Daoy (cell line): ENCODE measurements at regions not wholly inside any gene's neighbourhood (a gene's known extent, or its start where the extent isn't known, plus 50 kb on each side); places are given as distances from the start of the nearest gene placed in this dataset.

ENCODE experiments used
- DNase-seq: peaks from one replicate; pipeline ENCODE4 v3.0.0-alpha.2; 2015; ENCODE audit warnings: low read depth

DNA sequence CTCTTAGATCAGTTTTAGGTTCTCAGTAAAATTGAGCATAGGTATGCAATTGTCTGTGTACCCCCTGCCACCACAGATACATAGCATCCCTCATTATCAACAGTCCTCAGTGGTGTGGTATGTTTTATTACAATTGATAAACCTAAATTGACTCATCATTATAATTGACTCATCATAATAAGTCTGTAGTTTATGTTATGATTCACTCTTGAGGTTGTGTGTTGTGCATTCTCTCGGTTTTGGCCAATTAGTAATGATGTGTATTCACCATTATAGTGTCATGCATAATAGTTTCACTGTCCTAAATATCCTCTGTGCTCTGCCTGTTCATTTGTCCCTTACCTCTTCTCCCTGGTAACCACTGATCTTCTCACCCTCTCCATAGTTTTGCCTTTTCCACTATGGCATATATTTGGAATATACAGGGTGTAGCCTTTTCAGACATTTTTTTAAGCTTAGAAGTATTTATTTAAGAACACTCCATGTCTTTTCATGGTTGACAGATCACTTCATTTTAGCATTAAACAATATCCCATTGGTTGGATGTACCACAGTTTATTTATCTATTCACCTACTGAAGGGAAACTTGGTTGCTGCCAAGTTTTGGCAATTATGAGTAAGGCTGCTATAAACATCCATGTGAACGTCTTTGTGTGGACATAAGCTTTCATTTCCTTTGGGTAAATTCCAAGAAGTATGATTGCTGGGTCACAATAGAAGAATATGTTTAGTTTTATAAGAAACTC, 1620.6 kb upstream of the MIR17HG start:
- no peak for DNase-seq

DNA sequence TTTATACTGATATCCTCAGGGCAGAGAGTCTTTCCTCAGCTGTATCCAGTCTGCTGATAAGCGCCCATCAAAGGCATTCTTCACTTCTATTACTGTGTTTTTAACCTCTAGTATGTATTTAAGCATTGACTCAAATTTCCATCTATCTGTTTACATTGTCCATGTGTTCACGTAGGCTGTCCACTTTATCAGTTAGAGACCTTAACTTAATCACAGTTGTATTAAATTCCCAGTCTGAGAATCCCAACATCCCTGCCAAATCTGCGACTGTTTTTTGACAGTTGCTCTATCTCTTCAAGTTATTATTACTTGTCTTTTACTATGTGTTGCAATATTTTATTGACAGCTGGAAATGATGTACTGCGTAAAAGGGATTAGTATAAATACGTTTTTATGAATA, 1613.7 kb upstream of the MIR17HG start:
- no peak for DNase-seq

DNA sequence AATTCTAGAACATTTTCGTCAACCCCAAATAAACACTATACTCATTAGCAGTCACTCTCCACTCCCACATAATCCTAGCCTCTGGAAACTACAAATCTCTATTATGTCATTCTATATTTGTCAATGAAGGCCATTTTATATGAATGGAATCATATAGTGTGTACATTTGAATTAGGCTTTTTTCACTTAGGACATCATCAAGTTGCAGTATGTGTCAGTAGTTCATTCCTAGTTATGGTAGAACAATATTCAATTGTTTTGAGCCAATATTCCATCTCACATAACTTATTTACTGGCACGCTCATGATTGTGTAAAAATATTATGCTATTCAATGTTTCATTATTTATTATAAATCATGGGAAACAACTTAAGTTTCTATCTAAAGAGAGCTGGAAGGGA, 1610.4 kb upstream of the MIR17HG start:
- no peak for DNase-seq

- DNase-seq, result no peak
Measured at GRCh38 chr13:89738072-89738471, 1609.4 kb upstream of the MIR17HG start.

- DNase-seq, result no peak
Measured at GRCh38 chr13:89740994-89741685, 1606.3 kb upstream of the MIR17HG start.

GRCh38 chr13:89746554-89746953, 1600.9 kb upstream of the MIR17HG start:
- no peak for DNase-seq

DNA sequence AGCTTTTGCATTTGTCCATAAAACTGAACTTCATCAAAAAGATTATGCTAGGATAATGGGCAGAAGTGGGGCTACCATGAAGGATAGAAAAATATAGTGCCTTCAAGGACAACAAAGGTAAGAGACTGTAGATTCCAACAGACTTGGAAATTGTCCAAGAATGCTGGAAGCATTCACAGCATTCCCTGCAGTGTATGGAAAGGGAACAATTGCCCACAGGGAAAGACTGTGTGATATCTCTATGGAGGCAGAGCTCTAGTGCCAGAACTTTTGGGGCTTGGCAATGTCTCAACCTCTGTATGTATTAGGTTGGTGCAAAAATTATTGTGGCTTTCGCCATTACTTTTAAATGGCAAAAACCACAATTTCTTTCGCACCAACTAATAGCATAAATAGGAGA, 1598.8 kb upstream of the MIR17HG start:
- no peak for DNase-seq

DNA sequence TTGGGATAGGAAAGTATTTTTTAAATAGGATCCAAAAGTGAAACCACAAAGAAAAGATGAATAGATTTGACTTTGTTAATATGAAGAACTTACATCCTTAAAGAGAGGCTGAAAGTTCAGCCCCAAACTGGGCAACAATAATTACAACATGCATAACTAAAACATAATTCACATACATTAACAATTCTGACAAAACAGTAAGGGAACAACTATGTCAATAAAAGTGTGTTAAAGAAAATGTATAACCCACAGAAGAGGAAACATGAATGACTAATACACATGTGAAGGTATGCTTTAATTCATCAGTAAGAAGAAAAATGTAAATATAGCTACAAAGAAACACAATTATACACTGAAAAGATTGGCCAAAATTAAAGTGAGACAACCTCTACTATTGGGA, 1597.6 kb upstream of the MIR17HG start:
- no peak for DNase-seq

DNA sequence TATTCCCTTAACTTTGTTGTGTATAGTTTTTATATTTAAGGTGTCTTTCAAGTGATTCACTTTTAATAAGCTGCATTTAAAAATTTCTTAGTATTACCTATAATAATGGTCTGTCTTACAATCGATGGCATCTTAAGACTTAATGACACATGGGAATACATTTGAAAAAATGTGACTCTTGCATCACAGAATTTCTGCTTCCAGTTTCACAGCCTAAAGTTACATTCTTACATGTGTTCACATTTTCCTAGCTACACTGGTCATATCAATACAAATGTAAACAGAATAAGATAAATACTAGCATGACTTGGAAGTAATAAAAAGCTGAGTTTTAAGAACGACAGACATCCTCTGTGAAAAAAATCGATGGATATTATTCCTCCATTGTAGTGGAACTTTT, 1597.1 kb upstream of the MIR17HG start:
- DNase-seq, result no peak

GRCh38 chr13:89751432-89751930, 1596.0 kb upstream of the MIR17HG start:
- no peak for DNase-seq

GRCh38 chr13:89752394-89752793, 1595.1 kb upstream of the MIR17HG start:
- DNase-seq, result no peak

DNA sequence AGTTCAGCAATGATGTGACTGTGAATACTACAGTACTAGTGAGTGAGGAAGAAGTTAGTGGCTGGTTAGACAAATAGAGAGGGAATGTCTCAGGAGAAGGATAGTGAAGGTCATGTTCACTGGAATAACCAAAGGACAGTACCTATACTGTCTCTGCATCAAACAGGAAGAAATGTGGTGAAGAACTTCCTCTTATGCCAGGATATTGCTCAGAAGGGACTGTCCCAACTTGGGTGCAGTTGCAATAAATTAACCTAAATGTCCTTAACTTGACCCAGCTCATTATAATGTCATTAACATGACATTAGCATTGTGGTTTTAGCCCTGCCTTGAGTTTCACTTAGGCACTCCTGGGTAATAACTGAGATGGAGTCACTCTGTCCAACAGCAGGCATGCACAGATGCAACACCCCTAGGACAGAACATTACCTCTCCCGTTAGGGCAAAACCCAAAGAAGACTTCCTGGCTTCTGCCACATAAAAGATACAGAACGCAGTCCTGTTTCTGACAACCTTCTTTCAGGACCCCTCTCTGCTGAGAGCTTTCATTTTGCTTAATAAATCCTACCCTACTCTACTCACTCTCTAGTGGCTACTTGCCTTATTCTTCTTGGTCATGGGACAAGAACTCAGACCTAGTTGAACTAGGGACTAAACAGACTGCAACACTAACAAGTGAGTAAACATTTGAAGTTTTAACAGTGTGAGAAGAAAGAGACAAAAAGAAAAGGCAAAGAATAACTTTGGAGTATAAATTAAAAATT, 1591.6 kb upstream of the MIR17HG start:
- no peak for DNase-seq

- no peak for DNase-seq
Measured at GRCh38 chr13:89763005-89763404, 1584.5 kb upstream of the MIR17HG start.

DNA sequence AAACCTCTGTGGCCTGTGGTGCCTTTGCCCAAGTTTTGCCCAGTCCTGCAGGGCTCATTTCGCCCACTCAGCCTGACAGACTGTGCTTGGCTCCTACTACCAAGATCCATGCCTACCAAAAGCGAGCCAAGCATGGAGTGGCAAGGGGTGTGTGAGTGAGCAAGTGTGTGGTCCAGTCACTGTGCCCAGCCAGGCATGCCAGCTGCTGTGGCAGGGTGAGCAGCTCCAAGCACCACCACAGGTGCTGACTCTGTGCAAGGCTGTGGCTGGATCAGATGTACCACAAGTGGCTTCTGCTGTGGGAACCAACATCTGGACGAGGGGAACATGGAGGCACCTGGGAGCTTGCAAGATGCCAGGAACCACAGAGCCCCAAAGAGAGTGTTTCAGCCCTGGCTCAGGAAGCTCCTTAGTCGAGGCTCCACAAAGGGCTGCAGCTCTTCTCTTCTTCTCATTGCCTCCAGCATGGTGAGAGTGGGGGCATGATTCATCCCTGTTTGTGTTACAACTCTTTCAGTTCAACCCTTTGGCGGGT, 1564.2 kb upstream of the MIR17HG start:
- DNase-seq, result no peak

DNA sequence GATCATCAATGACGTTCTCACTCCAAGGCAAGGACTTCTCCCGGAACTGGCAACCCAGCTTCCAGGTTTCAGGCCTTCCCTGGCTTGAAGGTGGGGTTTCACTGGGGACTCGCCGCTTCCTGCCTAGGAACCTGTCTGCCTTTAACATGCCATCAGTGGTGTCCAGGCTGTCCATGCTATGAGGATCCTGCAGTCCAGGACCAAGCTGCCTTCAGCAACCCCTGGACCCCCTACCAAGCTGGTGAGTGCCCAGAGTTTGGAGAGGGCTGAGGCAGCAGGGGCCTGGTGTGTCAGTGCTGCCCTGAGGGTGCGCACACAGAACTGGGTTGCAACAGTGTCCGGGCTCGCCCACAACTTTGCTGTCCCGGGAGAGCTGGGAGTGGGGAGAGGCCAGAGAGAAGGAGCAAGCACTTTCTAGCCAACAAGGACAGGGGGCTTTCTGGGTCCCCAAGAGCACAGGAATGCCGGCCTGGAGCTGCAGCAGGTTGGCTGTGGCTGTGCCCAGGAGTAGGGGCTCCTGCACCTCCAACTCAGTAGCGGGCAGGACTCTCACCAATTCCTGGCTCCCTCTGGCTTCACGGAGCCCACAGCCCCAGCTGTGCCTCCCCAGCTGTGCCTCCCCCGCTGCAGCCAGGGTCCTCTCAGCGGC, 1563.2 kb upstream of the MIR17HG start:
- no peak for DNase-seq

GRCh38 chr13:89786531-89786930, 1561.0 kb upstream of the MIR17HG start:
- DNase-seq, result no peak

DNA sequence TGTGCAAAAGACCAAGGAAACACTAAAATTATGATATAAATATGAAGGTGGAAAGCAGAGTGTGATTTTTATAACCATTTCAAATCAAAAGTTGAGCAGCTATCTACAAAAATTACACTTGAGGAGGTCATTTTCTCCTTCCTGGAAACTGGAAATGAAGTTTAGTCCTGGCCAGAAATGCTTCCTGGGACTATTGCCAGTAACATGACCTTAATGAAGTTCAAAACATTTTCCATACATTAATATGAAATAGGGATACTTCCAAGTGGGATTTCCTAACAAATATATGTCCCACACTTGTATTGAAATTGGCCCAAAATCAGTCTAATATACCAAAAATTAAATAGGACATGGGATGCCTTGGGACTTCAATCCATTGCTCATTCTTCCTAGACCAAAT, 1556.8 kb upstream of the MIR17HG start:
- no peak for DNase-seq

- no peak for DNase-seq
Measured at GRCh38 chr13:89791971-89792630, 1555.4 kb upstream of the MIR17HG start.

- no peak for DNase-seq
Measured at GRCh38 chr13:89796196-89796595, 1551.3 kb upstream of the MIR17HG start.

GRCh38 chr13:89803839-89804238, 1543.6 kb upstream of the MIR17HG start:
- DNase-seq, result no peak

- no peak for DNase-seq
Measured at GRCh38 chr13:89806594-89806993, 1540.9 kb upstream of the MIR17HG start.
